HCT116 (cell line): ENCODE measurements at regions not wholly inside any gene's neighbourhood (a gene's known extent, or its start where the extent isn't known, plus 50 kb on each side); places are given as distances from the start of the nearest gene placed in this dataset.

ENCODE experiments used
- ATAC-seq: fragments of 200-7000 bp; cut with Tn5 transposase; 2 replicates; pipeline ENCODE4 v1.9.1; 2020; ENCODE audit warnings: mild to moderate bottlenecking, moderate library complexity
- BruUV-seq: library from RNA; stranded (reverse); fragments of 400-500 nt; replicated peaks from 2 replicates; lab custom pipeline; 2021; lab: Mats Ljungman, UMichigan
- CTCF ChIA-PET: fragments of 300-600 bp; sonication (Branson Sonifier 250); formaldehyde crosslinking; loops from one replicate; lab custom pipeline; 2021; ENCODE audit warnings: antibody characterized with exemption; lab: Charles Lee
- POLR2A ChIA-PET: fragments of 300-600, 350-600 bp; sonication (Branson Sonifier 250); formaldehyde crosslinking; loops from one replicate; lab custom pipeline; 2021; ENCODE audit warnings: antibody characterized with exemption; lab: Charles Lee
- RAD21 ChIA-PET, 2 experiments: fragments of 300-600 bp; sonication (Branson Sonifier 250); formaldehyde crosslinking; loops; one replicate each; lab custom pipeline; 2023; ENCODE audit warnings: low total read pairs in 2 of 2; ENCODE audit not compliant: uncharacterized antibody in 2 of 2, unreplicated experiment in 2 of 2, low non-redundant PET in 1 of 2; lab: Charles Lee
- DNase-seq: peaks from one replicate; pipeline ENCODE4 v3.0.0-alpha.2; 2010; ENCODE audit warnings: low read depth, low spot score
- H2AFZ ChIP-seq: fragments of 200-600 bp; shearing (Covaris generic), sonication (generic); 2 replicates; pipeline ENCODE4 v1.6.1; 2017; ENCODE audit warnings: low read depth, mixed run types, mixed read lengths, antibody characterized with exemption, low read length; ENCODE audit not compliant: poor library complexity, severe bottlenecking
- H3K27ac ChIP-seq: 2 replicates; pipeline ENCODE4 v1.5.1; 2012; ENCODE audit warnings: low read depth, low read length
- H3K27me3 ChIP-seq: fragments of 200-600 bp; sonication (generic); 2 replicates; pipeline ENCODE4 v1.6.1; 2016; ENCODE audit warnings: mixed run types, low read length, mixed read lengths; ENCODE audit not compliant: insufficient read depth
- H3K36me3 ChIP-seq, 2 experiments: fragments of 200-500 bp in 1 of 2; fragments of 200-600 bp in 1 of 2; sonication (Bioruptor generic) in 1 of 2; sonication (generic) in 1 of 2; 2 replicates each; pipeline versions ENCODE4 v1.5.1 to v1.6.1; 2014 to 2016; ENCODE audit warnings: low read length in 2 of 2, inconsistent platforms in 1 of 2, mixed read lengths in 1 of 2, mixed run types in 1 of 2; ENCODE audit not compliant: insufficient read depth in 2 of 2, control insufficient read depth in 1 of 2
- H3K4me1 ChIP-seq, 2 experiments: fragments of 200-600 bp in 1 of 2; sonication (generic) in 1 of 2; 2 replicates each; pipeline versions ENCODE4 v1.5.1 to v1.6.1; 2012 to 2017; ENCODE audit warnings: low read length in 2 of 2, inconsistent platforms in 1 of 2, mild to moderate bottlenecking in 1 of 2, mixed read lengths in 1 of 2, mixed run types in 1 of 2, moderate library complexity in 1 of 2; ENCODE audit not compliant: insufficient read depth in 2 of 2, control insufficient read depth in 1 of 2
- H3K4me2 ChIP-seq: fragments of 200-600 bp; sonication (generic); 2 replicates; pipeline ENCODE4 v1.6.1; 2017; ENCODE audit warnings: mixed run types, low read length, mixed read lengths
- H3K4me3 ChIP-seq, 2 experiments: fragments of 200-600 bp in 1 of 2; sonication (generic) in 1 of 2; replicated peaks in 1 of 2; 2 replicates each; pipeline ENCODE4 v1.5.1; 2011 to 2016; ENCODE audit warnings: low read length in 2 of 2, control low read depth in 1 of 2, low read depth in 1 of 2, mild to moderate bottlenecking in 1 of 2, mixed read lengths in 1 of 2, mixed run types in 1 of 2
- H3K79me2 ChIP-seq: fragments of 200-600 bp; sonication (generic); 2 replicates; pipeline ENCODE4 v1.6.1; 2017; ENCODE audit warnings: mild to moderate bottlenecking, mixed run types, low read length, moderate library complexity, mixed read lengths; ENCODE audit not compliant: insufficient read depth
- H3K9ac ChIP-seq: fragments of 200-600 bp; sonication (generic); 2 replicates; pipeline ENCODE4 v1.6.1; 2016; ENCODE audit warnings: low read length, mixed read lengths
- H3K9me2 ChIP-seq: fragments of 200-600 bp; sonication (generic), shearing (Covaris generic); 2 replicates; pipeline ENCODE4 v1.6.1; 2017; ENCODE audit warnings: mixed run types, mild to moderate bottlenecking, moderate library complexity; ENCODE audit not compliant: insufficient read depth
- H3K9me3 ChIP-seq, 2 experiments: fragments of 200-500 bp in 1 of 2; fragments of 200-600 bp in 1 of 2; sonication (Bioruptor generic) in 1 of 2; sonication (generic) in 1 of 2; 2 replicates each; pipeline ENCODE4 v1.6.1; 2014 to 2017; ENCODE audit warnings: low read length in 2 of 2, mixed read lengths in 2 of 2, inconsistent platforms in 1 of 2, low read depth in 1 of 2, mild to moderate bottlenecking in 1 of 2, mixed run types in 1 of 2, moderate library complexity in 1 of 2; ENCODE audit not compliant: control insufficient read depth in 1 of 2, insufficient read depth in 1 of 2
- H4K20me1 ChIP-seq: fragments of 200-600 bp; sonication (generic), shearing (Covaris generic); 2 replicates; pipeline ENCODE4 v1.6.1; 2017; ENCODE audit warnings: mixed run types, mild to moderate bottlenecking, moderate library complexity; ENCODE audit not compliant: insufficient read depth
- CBX3 ChIP-seq: IDR thresholded peaks from 2 replicates; pipeline ENCODE4 v1.6.1; 2012; ENCODE audit warnings: low read depth
- CEBPB ChIP-seq: IDR thresholded peaks from 2 replicates; pipeline ENCODE4 v1.6.1; 2012; ENCODE audit warnings: low read depth
- EGR1 ChIP-seq: IDR thresholded peaks from 2 replicates; pipeline ENCODE4 v1.6.1; 2012; ENCODE audit warnings: low read depth
- ELF1 ChIP-seq: IDR thresholded peaks from 2 replicates; pipeline ENCODE4 v1.6.1; 2012; ENCODE audit warnings: low read depth, borderline replicate concordance
- EZH2phosphoT487 ChIP-seq: fragments of 200-600 bp; IDR thresholded peaks from 2 replicates; pipeline ENCODE4 v1.6.1; 2018; ENCODE audit warnings: antibody characterized with exemption, borderline replicate concordance
- FOSL1 ChIP-seq: IDR thresholded peaks from 2 replicates; pipeline ENCODE4 v1.6.1; 2012; ENCODE audit warnings: low read depth
- JUND ChIP-seq: IDR thresholded peaks from 2 replicates; pipeline ENCODE4 v1.6.1; 2012
- POLR2A ChIP-seq: IDR thresholded peaks from 2 replicates; pipeline ENCODE4 v1.7.0; 2011; ENCODE audit warnings: borderline replicate concordance; ENCODE audit not compliant: insufficient read depth, insufficient read length; ENCODE audit errors: extremely low read depth
- RAD21 ChIP-seq: IDR thresholded peaks from 2 replicates; pipeline ENCODE4 v1.6.1; 2012; ENCODE audit warnings: low read depth, mild to moderate bottlenecking
- SIN3A ChIP-seq: IDR thresholded peaks from 2 replicates; pipeline ENCODE4 v1.6.1; 2012; ENCODE audit warnings: low read depth
- SP1 ChIP-seq: IDR thresholded peaks from 2 replicates; pipeline ENCODE4 v1.6.1; 2012; ENCODE audit warnings: low read depth
- TCF7L2 ChIP-seq: IDR thresholded peaks from 2 replicates; pipeline ENCODE4 v1.7.0; 2011; ENCODE audit warnings: borderline replicate concordance, inconsistent platforms; ENCODE audit not compliant: insufficient read depth, insufficient read length; ENCODE audit errors: extremely low read depth
- ZFX ChIP-seq: fragments of 450-650 bp; IDR thresholded peaks from 2 replicates; pipeline ENCODE4 v1.6.1; 2017
- intact Hi-C: fragments of 100-400 bp; cut with micrococcal nuclease; formaldehyde crosslinking; loops from 2 replicates; pipeline ENCODE4 v1.10.0; 2022
- TF ChIP-seq, protein P1 (sequence below): IDR thresholded peaks from 2 replicates; pipeline ENCODE4 v1.6.1; 2012
- TF ChIP-seq, protein P2 (sequence below): IDR thresholded peaks from 2 replicates; pipeline ENCODE4 v1.6.1; 2011; ENCODE audit warnings: mild to moderate bottlenecking, low read length, moderate library complexity; ENCODE audit not compliant: insufficient replicate concordance; ENCODE audit errors: extremely low read depth
- TF ChIP-seq, protein P3 (sequence below): IDR thresholded peaks from 2 replicates; pipeline ENCODE4 v1.6.1; 2012; ENCODE audit warnings: low read depth
- TF ChIP-seq, protein P4 (sequence below): IDR thresholded peaks from 2 replicates; pipeline ENCODE4 v1.6.1; 2012

DNA sequence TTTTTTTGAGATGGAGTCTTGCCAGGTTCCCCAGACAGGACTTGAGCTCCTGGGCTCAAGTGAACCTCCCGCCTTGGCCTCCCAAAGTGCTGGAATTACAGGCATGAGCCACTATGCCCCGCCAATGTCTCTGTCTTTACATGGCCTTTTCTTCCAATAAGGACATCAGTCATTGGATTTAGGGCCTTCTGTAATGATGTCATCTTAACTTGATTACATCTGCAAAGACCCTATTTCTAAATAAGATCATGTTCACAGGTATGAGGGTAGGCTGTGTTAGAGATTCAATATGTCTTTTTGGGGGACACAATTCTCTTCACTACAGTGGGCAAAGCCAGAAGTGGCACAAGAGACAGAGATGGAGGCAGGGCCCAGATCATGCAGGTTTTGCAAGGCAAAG lies 68.1 kb downstream of the PMAIP1 start:
- no TSS peak for BruUV-seq

DNA sequence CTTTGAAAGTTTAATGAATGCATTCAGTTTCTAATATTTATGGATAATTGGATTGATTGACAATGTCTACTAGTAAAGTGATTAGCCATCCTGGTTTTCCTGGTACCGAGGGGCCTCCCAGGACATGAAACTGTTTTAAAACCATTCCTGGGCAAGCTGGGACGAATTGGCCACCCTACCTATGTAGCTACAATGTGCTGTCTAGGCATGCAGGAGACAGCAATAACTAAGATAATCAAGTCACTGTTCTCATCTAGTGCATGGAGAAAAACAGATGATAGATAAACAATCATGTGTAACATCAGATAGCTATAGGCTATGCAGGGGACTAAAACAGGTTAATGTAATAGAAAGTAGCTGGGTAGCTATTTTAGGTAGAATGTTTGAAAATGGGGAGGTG lies 67.1 kb downstream of the PMAIP1 start:
- DNase-seq: no peak
- no peaks in the 10 kb centered on the region for H3K36me3 ChIP-seq
- RAD21 ChIA-PET: no interaction called here
- no peak for ATAC-seq
- no peaks in the 10 kb centered on the region for H3K9me3 ChIP-seq
- no peak overlapping the region for H3K4me2 ChIP-seq
- H3K27me3 ChIP-seq: no peaks in the 10 kb centered on the region
- no peaks in the 10 kb centered on the region for H3K79me2 ChIP-seq
- peaks cover 0 to 3% of the 10 kb centered on the region in 2 experiments; a peak in 1 of 4 replicates for H3K4me1 ChIP-seq
- intact Hi-C loops: no loop called here
- BruUV-seq: no TSS peak
- no peaks in the 10 kb centered on the region for H4K20me1 ChIP-seq
- H3K9ac ChIP-seq: no peak overlapping the region
- H3K4me3 ChIP-seq: no peak overlapping the region
- H3K27ac ChIP-seq: no peak overlapping the region
- no peaks in the 10 kb centered on the region for H3K9me2 ChIP-seq
- CTCF ChIA-PET: no interaction called here
- POLR2A ChIA-PET: interaction anchor here (1.6 to 2.4 kb wide), 2 partner anchors 9 to 66 kb away, joined by 3 to 10 read pairs; partner anchors contain the start of gene PMAIP1
- H2AFZ ChIP-seq: no peak overlapping the region
- no peak for TF ChIP-seq SP1
- TF ChIP-seq, protein P1, sequence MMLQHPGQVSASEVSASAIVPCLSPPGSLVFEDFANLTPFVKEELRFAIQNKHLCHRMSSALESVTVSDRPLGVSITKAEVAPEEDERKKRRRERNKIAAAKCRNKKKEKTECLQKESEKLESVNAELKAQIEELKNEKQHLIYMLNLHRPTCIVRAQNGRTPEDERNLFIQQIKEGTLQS: no peak
- TF ChIP-seq CBX3: no peak
- TF ChIP-seq, protein P2, sequence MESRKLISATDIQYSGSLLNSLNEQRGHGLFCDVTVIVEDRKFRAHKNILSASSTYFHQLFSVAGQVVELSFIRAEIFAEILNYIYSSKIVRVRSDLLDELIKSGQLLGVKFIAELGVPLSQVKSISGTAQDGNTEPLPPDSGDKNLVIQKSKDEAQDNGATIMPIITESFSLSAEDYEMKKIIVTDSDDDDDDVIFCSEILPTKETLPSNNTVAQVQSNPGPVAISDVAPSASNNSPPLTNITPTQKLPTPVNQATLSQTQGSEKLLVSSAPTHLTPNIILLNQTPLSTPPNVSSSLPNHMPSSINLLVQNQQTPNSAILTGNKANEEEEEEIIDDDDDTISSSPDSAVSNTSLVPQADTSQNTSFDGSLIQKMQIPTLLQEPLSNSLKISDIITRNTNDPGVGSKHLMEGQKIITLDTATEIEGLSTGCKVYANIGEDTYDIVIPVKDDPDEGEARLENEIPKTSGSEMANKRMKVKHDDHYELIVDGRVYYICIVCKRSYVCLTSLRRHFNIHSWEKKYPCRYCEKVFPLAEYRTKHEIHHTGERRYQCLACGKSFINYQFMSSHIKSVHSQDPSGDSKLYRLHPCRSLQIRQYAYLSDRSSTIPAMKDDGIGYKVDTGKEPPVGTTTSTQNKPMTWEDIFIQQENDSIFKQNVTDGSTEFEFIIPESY: no peak
- no peak for TF ChIP-seq TCF7L2
- no peak for TF ChIP-seq JUND
- TF ChIP-seq EGR1: no peak
- TF ChIP-seq EZH2phosphoT487: no peak
- TF ChIP-seq POLR2A: no peak
- TF ChIP-seq SIN3A: no peak
- TF ChIP-seq ZFX: no peak
- no peak for TF ChIP-seq ELF1
- TF ChIP-seq, protein P3, sequence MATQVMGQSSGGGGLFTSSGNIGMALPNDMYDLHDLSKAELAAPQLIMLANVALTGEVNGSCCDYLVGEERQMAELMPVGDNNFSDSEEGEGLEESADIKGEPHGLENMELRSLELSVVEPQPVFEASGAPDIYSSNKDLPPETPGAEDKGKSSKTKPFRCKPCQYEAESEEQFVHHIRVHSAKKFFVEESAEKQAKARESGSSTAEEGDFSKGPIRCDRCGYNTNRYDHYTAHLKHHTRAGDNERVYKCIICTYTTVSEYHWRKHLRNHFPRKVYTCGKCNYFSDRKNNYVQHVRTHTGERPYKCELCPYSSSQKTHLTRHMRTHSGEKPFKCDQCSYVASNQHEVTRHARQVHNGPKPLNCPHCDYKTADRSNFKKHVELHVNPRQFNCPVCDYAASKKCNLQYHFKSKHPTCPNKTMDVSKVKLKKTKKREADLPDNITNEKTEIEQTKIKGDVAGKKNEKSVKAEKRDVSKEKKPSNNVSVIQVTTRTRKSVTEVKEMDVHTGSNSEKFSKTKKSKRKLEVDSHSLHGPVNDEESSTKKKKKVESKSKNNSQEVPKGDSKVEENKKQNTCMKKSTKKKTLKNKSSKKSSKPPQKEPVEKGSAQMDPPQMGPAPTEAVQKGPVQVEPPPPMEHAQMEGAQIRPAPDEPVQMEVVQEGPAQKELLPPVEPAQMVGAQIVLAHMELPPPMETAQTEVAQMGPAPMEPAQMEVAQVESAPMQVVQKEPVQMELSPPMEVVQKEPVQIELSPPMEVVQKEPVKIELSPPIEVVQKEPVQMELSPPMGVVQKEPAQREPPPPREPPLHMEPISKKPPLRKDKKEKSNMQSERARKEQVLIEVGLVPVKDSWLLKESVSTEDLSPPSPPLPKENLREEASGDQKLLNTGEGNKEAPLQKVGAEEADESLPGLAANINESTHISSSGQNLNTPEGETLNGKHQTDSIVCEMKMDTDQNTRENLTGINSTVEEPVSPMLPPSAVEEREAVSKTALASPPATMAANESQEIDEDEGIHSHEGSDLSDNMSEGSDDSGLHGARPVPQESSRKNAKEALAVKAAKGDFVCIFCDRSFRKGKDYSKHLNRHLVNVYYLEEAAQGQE: no peak
- no peak for TF ChIP-seq FOSL1
- TF ChIP-seq, protein P4, sequence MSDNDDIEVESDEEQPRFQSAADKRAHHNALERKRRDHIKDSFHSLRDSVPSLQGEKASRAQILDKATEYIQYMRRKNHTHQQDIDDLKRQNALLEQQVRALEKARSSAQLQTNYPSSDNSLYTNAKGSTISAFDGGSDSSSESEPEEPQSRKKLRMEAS: no peak
- no peak for TF ChIP-seq RAD21
- no peak for TF ChIP-seq CEBPB
- TF ChIP-seq, all 23 proteins: peak for 0

More for the DNA sequence above, 68.1 kb downstream of the PMAIP1 start:
- Histone ChIP-seq H3K4me1 (no peaks in the 10 kb centered on the region), H3K9me3 (no peaks in the 10 kb centered on the region), H3K4me2 (no peak overlapping the region), H4K20me1 (no peaks in the 10 kb centered on the region), H3K4me3 (no peak overlapping the region), H2AFZ (no peak overlapping the region), H3K36me3 (no peaks in the 10 kb centered on the region), H3K27me3 (no peaks in the 10 kb centered on the region), H3K9ac (no peak overlapping the region), H3K79me2 (no peaks in the 10 kb centered on the region), H3K27ac (no peak overlapping the region), H3K9me2 (no peaks in the 10 kb centered on the region)
- DNase-seq (no peak), ATAC-seq (no peak)
- no peak for TF ChIP-seq SP1
- RAD21 ChIA-PET: no interaction called here
- CTCF ChIA-PET: no interaction called here
- intact Hi-C loops: no loop called here
- POLR2A ChIA-PET: interaction anchor here (1.6 kb wide), 1 partner anchor 10 kb away, joined by 3 read pairs; no protein-coding TSS in a partner anchor
